Gastroesophageal sphincter (tissue), 3 donors: ENCODE measurements at regions not wholly inside any gene's neighbourhood (a gene's known extent, or its start where the extent isn't known, plus 50 kb on each side); places are given as distances from the start of the nearest gene placed in this dataset.

Source experiments
- CTCF ChIP-seq, 4 experiments: fragments of 200-600 bp in 2 of 4; fragments of 450-650 bp in 2 of 4; sonication (generic) in 1 of 4; IDR thresholded peaks; one replicate each; pipeline ENCODE4 v1.5.1; 2017 to 2019; ENCODE audit warnings: antibody characterized with exemption in 4 of 4, mild to moderate bottlenecking in 2 of 4, moderate library complexity in 2 of 4
- POLR2A ChIP-seq, 2 donors: fragments of 450-650 bp; IDR thresholded peaks; one replicate each; pipeline ENCODE4 v1.6.1; 2017; ENCODE audit warnings: antibody characterized with exemption in 2 of 2, mild to moderate bottlenecking in 2 of 2, moderate library complexity in 1 of 2
- POLR2AphosphoS5 ChIP-seq: sonication (generic); formaldehyde crosslinking; IDR thresholded peaks from one replicate; pipeline ENCODE4 v1.6.1; 2017; ENCODE audit warnings: antibody characterized with exemption

DNA sequence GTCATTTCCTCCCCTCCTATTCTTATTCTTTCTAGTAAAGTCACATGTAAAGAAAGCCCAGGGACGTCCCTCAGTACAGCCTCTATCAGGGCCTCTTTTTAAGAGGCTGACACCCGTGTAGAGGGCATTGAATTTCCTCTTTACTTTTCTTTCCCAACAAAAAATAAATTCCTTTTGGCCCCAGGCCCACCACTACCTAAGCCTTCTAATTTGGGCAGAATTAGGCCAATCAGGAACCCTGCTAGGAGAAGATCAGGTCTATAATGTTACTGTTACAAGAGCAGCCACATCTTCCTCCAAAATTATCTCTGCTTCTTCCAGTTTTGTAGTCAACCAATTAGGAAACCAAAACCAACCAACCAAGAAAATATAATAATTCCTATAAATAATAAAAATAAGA lies 189.6 kb upstream of the NREP start:
- TF ChIP-seq CTCF (IDR thresholded peaks at IDR 0.05) (no peak), POLR2AphosphoS5 (no peak), POLR2A (IDR thresholded peaks at IDR 0.05) (no peak)
